Fibroblast of lung (primary cell): ENCODE measurements at regions not wholly inside any gene's neighbourhood (a gene's known extent, or its start where the extent isn't known, plus 50 kb on each side); places are given as distances from the start of the nearest gene placed in this dataset.

ENCODE experiments used
- EZH2 ChIP-seq: IDR thresholded peaks from 2 replicates; pipeline ENCODE4 v1.5.1; 2012; ENCODE audit warnings: low read length, control low read depth, mild to moderate bottlenecking; ENCODE audit errors: missing control alignments
- TF ChIP-seq, protein P1 (sequence below), 2 donors: IDR thresholded peaks in 1 of 2; conservative IDR thresholded peaks in 1 of 2; 1 replicate in 1 of 2; 2 replicates in 1 of 2; pipeline ENCODE4 v1.5.1; 2011 to 2012; ENCODE audit warnings: low read length in 2 of 2, control low read depth in 1 of 2, inconsistent platforms in 1 of 2, low read depth in 1 of 2, mild to moderate bottlenecking in 1 of 2

DNA sequence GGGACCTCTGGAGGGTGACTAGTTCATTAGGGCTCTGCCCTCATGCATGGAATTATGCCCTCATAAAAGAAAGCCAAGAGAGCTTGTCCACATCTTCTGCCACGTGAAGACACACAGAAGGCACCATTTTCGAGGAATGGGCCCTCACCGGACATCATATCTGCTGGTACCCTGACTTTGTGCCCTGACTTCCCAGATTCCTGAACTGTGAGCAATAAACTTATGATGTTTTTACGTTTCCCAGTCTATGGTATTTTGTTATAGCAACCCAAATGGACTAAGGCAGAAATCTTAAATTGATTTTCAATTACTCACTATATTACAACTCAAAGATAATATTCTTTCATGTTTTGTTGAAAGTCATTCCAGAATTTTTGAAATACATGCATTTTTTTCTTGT is 163.8 kb upstream of the PAPPA start:
- no peak for TF ChIP-seq EZH2
- TF ChIP-seq, protein P1, sequence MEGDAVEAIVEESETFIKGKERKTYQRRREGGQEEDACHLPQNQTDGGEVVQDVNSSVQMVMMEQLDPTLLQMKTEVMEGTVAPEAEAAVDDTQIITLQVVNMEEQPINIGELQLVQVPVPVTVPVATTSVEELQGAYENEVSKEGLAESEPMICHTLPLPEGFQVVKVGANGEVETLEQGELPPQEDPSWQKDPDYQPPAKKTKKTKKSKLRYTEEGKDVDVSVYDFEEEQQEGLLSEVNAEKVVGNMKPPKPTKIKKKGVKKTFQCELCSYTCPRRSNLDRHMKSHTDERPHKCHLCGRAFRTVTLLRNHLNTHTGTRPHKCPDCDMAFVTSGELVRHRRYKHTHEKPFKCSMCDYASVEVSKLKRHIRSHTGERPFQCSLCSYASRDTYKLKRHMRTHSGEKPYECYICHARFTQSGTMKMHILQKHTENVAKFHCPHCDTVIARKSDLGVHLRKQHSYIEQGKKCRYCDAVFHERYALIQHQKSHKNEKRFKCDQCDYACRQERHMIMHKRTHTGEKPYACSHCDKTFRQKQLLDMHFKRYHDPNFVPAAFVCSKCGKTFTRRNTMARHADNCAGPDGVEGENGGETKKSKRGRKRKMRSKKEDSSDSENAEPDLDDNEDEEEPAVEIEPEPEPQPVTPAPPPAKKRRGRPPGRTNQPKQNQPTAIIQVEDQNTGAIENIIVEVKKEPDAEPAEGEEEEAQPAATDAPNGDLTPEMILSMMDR (conservative IDR thresholded peaks at IDR 0.05 in 1 of 2, IDR thresholded peaks at IDR 0.05 in 1 of 2; ENCODE audit: low read depth in 1 of 2, low read length in 2 of 2) = no peak
